ENCODE measurements at regions not wholly inside any gene's neighbourhood (a gene's known extent, or its start where the extent isn't known, plus 50 kb on each side); places are given as distances from the start of the nearest gene placed in this dataset.

DNA sequence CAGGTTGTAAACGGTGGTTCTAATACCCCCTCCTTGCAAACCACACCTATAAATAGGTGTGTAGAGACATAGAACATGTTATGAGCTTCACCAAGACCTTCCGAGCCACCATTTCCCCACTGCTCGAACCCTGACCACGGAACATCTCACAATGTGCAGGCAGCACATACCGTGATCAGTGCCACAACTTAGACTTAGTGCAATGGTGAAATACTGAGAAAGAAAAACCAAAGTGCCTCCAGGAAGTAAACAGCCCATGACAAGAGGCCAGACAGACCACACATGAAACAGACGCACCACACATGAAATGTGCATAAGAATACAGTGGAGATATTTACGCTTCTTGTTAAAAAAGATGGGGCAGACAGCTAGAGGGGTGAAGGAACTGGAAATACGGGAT is 166.9 kb upstream of the CCND2 start:
- Histone ChIP-seq H3K36me3 (no peaks in the 10 kb centered on the region), H3K27me3 (no peaks in the 10 kb centered on the region), H3K27ac (no peak overlapping the region), H3K4me1 (no peaks in the 10 kb centered on the region), H3K9me3 (no peaks in the 10 kb centered on the region), H3K4me3 (no peak overlapping the region)
- peak; percentile 11 for DNase-seq (ENCODE audit: low spot score)
- TF ChIP-seq, protein P1, sequence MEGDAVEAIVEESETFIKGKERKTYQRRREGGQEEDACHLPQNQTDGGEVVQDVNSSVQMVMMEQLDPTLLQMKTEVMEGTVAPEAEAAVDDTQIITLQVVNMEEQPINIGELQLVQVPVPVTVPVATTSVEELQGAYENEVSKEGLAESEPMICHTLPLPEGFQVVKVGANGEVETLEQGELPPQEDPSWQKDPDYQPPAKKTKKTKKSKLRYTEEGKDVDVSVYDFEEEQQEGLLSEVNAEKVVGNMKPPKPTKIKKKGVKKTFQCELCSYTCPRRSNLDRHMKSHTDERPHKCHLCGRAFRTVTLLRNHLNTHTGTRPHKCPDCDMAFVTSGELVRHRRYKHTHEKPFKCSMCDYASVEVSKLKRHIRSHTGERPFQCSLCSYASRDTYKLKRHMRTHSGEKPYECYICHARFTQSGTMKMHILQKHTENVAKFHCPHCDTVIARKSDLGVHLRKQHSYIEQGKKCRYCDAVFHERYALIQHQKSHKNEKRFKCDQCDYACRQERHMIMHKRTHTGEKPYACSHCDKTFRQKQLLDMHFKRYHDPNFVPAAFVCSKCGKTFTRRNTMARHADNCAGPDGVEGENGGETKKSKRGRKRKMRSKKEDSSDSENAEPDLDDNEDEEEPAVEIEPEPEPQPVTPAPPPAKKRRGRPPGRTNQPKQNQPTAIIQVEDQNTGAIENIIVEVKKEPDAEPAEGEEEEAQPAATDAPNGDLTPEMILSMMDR (IDR thresholded peaks at IDR 0.05), result no peak

DNA sequence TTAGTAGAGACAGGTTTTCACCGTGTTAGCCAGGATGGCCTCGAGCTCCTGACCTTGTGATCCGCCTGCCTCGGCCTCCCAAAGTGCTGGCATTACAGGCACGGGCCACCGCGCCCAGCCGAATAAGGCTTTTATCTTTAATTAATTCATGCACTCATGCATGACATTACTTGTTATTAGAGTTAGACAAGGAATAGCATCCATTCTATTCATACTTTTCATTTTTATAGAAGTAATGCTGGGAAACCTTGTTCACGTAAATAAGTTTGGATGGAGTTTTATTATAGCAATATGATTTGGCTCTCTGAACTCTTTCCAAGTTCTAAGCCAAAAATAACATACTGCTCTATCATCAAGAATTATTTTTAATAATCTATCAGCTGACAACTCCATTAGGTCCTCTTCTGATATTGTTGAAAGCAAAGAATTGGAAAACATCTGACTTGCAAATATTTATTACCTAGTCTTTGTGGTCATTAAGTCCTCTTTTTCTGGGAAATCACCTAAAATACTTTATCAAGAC is 168.8 kb upstream of the CCND2 start:
- no peaks in the 10 kb centered on the region for H3K36me3 ChIP-seq
- H3K4me1 ChIP-seq, result no peaks in the 10 kb centered on the region
- H3K4me3 ChIP-seq, result no peak overlapping the region
- H3K9me3 ChIP-seq, result no peaks in the 10 kb centered on the region
- TF ChIP-seq, protein P1 (IDR thresholded peaks at IDR 0.05), result no peak
- no peak for DNase-seq (ENCODE audit: low spot score)
- H3K27me3 ChIP-seq, result no peaks in the 10 kb centered on the region
- no peak overlapping the region for H3K27ac ChIP-seq

DNA sequence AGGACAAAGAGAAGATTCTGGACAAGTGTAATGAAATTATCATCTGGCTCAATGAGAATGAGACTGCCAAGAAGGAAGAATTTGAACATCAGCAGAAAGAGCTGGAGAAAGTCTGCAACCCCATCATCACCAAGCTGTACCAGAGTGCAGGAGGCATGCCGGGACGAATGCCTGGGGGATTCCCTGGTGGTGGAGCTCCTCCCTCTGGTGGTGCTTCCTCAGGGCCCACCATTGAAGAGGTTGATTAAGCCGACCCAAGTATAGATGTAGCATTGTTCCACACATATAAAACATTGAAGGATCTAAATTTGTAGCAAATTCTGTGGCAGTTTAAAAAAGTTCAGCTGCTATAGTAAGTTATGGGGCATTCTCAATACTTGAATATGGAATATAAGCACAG is 174.3 kb upstream of the CCND2 start:
- Histone ChIP-seq H3K4me3 (no peak overlapping the region), H3K27me3 (no peaks in the 10 kb centered on the region), H3K9me3 (no peaks in the 10 kb centered on the region), H3K27ac (no peak overlapping the region), H3K4me1 (no peaks in the 10 kb centered on the region), H3K36me3 (no peaks in the 10 kb centered on the region)
- TF ChIP-seq, protein P1 (IDR thresholded peaks at IDR 0.05), result no peak
- DNase-seq (ENCODE audit: low spot score), result peak; percentile 11

DNA sequence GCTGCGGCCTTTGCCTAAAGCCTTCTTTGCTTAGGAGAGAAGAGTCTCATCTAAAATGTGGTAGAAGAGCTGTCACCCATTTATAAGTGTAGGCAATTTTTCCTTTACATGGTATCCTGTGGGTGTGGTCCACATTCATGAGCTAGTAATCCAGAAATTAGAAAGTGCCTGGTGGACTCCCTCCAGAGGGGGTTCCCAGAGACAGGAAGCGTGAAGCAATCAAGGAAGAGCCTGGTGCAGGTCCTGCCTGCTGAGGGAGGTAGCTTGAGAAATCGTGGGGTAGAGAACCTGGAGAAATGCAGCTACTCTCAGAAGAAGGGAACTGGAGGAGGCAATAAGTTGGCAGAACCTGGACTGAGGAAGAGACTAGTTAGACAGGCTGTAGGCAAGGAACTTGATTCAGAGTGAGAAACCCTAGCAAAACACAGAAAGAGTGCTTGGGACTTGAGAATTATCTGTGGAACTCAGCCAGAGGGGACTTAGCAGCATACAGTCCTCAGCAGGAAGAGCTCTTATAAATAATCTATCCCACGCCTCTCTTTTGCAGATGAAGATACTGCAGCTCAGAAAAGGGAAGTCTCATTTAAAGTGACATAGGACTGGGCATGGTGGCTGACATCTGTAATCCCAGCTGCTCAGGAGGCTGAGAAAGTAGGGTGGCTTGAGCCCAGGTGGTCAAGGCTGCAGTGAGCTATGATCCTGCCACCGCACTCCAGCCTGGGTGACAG is 182.4 kb upstream of the CCND2 start:
- no peak for DNase-seq (ENCODE audit: low spot score)
- H3K27ac ChIP-seq, result no peak overlapping the region
- TF ChIP-seq, protein P1 (IDR thresholded peaks at IDR 0.05), result no peak
- H3K9me3 ChIP-seq, result no peaks in the 10 kb centered on the region
- no peaks in the 10 kb centered on the region for H3K36me3 ChIP-seq
- H3K27me3 ChIP-seq, result no peaks in the 10 kb centered on the region
- no peaks in the 10 kb centered on the region for H3K4me1 ChIP-seq
- no peak overlapping the region for H3K4me3 ChIP-seq

DNA sequence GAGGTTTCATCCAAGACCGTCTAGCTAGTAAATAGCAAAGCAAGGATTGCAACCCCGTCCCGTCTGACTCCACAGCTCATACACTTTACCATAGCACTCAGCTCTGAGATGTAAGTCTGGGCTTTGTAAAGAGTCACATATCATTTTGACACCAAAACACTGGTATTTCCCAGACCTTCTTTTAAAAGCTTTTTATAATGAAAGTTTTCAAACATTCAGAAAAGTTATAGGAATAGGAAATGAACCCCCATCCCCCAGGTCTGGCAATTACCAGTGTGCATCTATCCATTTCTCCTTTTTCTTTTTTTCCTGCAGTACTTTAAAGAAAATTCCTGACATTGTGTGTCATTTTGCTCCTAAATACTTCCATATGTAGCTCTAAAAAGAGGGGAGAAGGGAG is 183.6 kb upstream of the CCND2 start:
- TF ChIP-seq, protein P1 (IDR thresholded peaks at IDR 0.05), result no peak
- Histone ChIP-seq H3K36me3 (no peaks in the 10 kb centered on the region), H3K27ac (no peak overlapping the region), H3K9me3 (no peaks in the 10 kb centered on the region), H3K4me1 (no peaks in the 10 kb centered on the region), H3K27me3 (no peaks in the 10 kb centered on the region), H3K4me3 (no peak overlapping the region)
- no peak for DNase-seq (ENCODE audit: low spot score)
